ENCODE measurements at regions not wholly inside any gene's neighbourhood (a gene's known extent, or its start where the extent isn't known, plus 50 kb on each side); places are given as distances from the start of the nearest gene placed in this dataset.
"Not testable (repeated sequence)": the region's sequence is repeated elsewhere in the genome, so short reads cannot be mapped to it uniquely, and the experiment has no call there.

GRCh38 chr2:183427558-183427957, 303.3 kb downstream of the NUP35 start:
- no peak for DNase-seq (ENCODE audit: extremely low read depth in 1 of 11, low read depth in 9 of 11, low spot score in 4 of 11)

- DNase-seq (ENCODE audit: extremely low read depth in 1 of 11, low read depth in 9 of 11, low spot score in 4 of 11) = no peak
These were observed 304.6 kb downstream of the NUP35 start for GRCh38 chr2:183428881-183429280.

DNA sequence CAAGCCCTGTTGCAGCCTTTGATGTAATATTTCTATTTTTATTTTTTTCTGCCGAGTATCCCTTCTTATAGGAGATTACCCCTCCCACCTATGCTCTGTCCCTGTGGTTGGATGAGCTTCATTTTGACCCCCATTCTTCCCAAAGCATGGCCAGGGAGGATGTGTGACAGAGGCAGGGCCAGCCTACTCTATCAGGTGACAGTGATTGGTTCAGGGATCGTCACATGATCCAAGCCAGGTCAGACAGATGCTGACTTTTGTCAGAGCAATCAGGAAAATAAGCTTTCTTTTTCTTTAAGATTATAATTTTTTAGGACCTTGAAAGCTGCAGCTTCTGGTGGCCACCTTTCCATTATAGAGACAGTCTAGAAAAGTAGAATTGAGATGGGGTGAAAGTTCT, 314.3 kb downstream of the NUP35 start:
- no peak for DNase-seq (ENCODE audit: extremely low read depth in 1 of 11, low read depth in 9 of 11, low spot score in 4 of 11)

DNA sequence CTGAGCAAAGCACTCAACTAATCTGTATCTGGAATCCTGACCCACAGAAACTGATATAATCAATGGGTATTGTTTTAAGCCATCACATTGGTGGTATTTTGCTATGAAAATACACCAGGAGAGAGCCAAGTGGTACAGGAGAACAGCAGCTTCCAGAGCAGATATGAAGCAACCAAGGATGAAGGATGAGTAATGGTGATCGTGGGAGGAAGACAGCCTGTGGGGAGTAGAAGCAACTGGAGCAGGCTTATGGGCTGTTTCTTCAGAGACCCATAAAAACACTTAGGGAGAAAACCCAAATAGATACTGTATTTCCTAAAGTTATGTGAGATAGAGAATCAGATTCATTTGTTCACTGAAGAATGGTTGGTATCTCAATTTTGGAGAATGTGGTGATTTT, 330.8 kb downstream of the NUP35 start:
- no peak for DNase-seq (ENCODE audit: extremely low read depth in 1 of 11, low read depth in 9 of 11, low spot score in 4 of 11)

DNA sequence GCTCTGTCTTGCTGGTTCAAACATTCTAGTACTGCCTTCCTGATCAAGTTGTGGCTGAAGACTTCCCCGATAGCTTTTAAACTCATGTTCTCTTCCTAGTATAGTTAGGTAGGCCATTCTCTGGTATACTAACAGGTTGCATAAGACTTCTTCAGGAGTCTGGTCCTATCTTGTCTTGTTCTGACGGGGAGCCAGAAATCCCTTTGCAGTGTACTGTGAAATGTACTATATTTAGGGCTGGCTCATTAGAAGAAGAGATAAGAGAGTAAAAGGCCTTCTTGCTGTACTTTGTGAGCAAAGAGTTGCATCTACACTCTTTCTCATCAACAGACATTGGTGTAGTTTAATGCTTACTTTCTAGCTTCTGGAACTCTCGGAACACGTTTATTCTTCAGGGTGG, 331.9 kb downstream of the NUP35 start:
- DNase-seq (ENCODE audit: extremely low read depth in 1 of 11, low read depth in 9 of 11, low spot score in 4 of 11) = no peak

GRCh38 chr2:183458460-183458859, 334.2 kb downstream of the NUP35 start:
- DNase-seq (ENCODE audit: extremely low read depth in 1 of 11, low read depth in 9 of 11, low spot score in 4 of 11) = no peak

GRCh38 chr2:183459466-183459865, 335.2 kb downstream of the NUP35 start:
- no peak for DNase-seq (ENCODE audit: extremely low read depth in 1 of 11, low read depth in 9 of 11, low spot score in 4 of 11)

GRCh38 chr2:183463821-183464220, 339.6 kb downstream of the NUP35 start:
- no peak for DNase-seq (ENCODE audit: extremely low read depth in 1 of 11, low read depth in 9 of 11, low spot score in 4 of 11)

DNA sequence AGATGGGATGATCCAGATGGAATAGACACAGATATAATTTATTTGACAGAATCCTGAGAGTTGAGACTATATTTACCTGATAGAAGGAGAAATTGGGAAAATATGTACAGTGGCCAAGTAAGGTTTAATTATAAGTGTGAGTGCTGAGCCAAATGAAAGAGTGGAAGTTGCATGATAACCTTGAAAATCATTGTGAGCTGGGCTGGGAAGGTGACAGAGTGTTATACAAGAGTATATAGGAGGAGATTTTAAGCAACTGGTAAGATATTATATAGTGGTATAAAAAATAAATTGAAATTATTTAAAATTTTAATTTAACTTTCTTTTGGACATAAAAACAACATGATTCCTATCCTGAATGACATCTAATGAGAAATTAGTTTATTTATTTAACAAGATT, 340.8 kb downstream of the NUP35 start:
- no peak for DNase-seq (ENCODE audit: extremely low read depth in 1 of 11, low read depth in 9 of 11, low spot score in 4 of 11)

GRCh38 chr2:183474912-183475695, 350.9 kb downstream of the NUP35 start:
- no peak for DNase-seq (ENCODE audit: extremely low read depth in 1 of 11, low read depth in 9 of 11, low spot score in 4 of 11)

DNA sequence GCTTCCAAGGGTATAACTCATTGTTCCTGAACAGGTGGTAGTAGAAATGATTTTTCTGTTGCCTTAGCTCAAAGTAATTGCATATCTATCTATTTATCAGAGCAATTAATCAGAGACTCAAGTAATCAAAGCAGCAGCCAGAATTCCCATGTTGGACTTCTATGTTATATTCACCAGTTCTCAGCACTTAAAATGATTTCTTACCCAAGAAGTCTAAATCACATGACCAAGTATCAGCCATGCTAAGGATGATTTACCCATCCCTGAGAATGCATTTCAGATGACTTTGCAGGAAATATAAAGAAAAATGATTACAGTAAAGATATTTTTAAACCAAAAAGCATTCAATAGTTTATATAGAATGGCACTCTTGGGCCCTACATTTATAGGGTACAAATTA, 352.2 kb downstream of the NUP35 start:
- no peak for DNase-seq (ENCODE audit: extremely low read depth in 1 of 11, low read depth in 9 of 11, low spot score in 4 of 11)

- no peak for DNase-seq (ENCODE audit: extremely low read depth in 1 of 11, low read depth in 9 of 11, low spot score in 4 of 11)
These were observed 353.1 kb downstream of the NUP35 start for GRCh38 chr2:183477296-183477695.

DNA sequence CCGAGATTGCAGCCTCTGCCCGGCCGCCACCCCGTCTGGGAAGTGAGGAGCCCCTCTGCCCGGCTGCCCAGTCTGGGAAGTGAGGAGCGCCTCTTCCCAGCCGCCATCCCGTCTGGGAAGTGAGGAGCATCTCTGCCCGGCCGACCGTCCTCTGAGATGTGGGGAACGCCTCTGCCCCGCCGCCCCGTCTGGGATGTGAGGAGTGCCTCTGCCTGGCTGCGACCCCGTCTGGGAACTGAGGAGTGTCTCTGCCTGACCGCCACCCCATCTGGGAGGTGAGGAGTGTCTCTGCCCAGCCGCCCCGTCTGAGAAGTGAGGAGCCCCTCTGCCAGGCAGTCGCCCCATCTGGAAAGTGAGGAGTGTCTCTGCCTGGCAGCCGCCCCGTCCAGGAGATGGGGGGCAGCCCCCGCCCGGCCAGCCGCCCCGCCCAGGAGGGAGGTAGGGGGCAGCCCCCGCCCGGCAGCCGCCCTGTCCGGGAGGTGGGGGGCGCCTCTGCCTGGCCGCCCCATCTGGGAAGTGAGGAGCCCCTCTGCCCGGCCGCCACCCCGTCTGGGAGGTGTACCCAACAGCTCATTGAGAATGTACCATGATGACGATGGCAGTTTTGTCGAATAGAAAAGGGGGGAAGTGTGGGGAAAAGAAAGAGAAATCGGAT, 354.8 kb downstream of the NUP35 start:
- not testable (repeated sequence) for DNase-seq (ENCODE audit: extremely low read depth in 1 of 11, low read depth in 9 of 11, low spot score in 4 of 11)

DNA sequence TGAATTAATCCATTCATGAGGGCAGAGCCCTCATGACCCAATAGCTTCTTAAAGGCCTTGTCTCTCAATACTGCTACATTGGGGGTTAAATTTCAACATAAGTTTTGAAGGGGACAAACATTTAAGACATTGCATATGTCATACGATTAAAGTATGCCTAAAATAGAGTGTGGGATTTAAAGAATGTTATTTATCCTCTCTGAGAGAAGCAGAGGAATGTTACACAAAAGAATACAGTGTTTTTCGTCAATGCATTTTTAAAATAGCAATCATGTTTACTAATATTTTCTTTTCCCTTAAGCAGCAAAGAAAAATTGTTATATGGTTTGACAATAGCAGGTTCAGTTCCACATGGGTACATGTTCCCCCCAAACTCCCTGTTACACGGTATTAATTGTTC, 363.1 kb downstream of the NUP35 start:
- DNase-seq (ENCODE audit: extremely low read depth in 1 of 11, low read depth in 9 of 11, low spot score in 4 of 11) = no peak

DNA sequence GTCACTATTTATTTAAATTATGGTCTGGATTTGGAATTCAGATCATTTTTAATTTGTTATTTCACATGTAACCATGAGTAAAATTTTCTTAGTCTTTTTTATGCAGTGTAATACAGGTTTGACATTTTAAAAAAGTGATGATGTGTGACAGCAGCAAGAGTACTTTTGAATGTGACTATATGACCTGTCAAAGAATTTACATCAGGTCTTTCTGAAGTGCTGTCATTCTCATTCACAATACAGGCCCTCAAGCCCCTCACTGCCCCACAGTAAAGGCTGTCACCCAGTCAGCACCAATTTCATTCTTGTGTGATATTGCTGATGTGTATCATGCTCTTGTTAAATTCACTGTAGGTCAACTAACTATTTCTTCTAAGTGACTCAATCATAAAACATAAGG, 364.2 kb downstream of the NUP35 start:
- DNase-seq (ENCODE audit: extremely low read depth in 1 of 11, low read depth in 9 of 11, low spot score in 4 of 11) = no peak

GRCh38 chr2:183490489-183490888, 366.2 kb downstream of the NUP35 start:
- no peak for DNase-seq (ENCODE audit: extremely low read depth in 1 of 11, low read depth in 9 of 11, low spot score in 4 of 11)

GRCh38 chr2:183490914-183491313, 366.7 kb downstream of the NUP35 start:
- no peak for DNase-seq (ENCODE audit: extremely low read depth in 1 of 11, low read depth in 9 of 11, low spot score in 4 of 11)

DNA sequence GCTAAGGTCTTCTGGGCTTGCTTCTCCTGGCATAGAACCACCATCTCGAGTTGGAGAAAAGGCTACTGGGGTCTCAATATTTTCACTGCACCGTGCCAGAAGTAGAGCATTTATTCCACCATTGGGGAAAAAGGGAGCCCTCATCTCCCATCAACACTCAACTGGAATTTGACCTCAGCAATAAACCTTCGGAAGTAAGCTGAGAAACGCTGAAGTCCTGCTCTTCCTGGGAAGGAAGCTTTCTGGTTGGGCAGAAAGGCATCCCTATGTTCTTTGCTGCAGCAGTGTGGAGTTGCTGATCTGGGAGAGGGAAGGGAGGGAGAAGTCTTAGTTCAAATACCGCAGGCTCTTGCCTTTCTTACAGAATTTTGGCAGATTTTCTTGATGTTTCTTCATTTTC, 368.8 kb downstream of the NUP35 start:
- no peak for DNase-seq (ENCODE audit: extremely low read depth in 1 of 11, low read depth in 9 of 11, low spot score in 4 of 11)

GRCh38 chr2:183495079-183495478, 370.8 kb downstream of the NUP35 start:
- no peak for DNase-seq (ENCODE audit: extremely low read depth in 1 of 11, low read depth in 9 of 11, low spot score in 4 of 11)

DNA sequence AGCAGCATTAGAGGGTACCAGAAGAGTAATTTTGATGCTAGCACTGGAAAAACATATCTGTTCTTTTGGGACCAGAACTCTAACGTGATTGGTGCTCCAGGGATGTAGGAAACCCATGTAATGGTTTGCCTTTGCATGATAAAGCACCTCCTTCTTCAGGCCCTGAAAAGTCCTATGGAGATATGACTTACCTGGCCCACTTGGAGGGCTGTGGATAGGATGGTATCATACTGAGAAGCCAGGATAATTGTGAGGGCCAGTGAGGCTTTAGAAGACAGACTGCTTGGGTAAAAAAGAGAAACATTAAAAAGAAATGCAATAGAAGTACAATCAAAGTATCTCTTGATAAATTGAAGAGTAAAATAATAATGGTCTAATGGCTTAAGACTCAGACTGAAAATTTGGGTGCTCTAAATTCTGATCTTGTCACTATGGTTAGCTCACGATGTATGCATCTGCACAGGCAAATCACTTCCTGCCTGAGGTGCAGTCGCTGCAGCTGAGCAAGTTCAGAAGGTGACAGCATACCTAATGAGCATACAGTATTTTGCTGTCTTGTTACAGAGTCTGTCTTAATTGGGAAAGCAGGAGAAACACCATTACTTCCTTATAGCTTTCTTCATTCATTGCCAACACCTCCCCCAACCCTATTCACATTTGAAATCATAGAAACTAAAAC, 371.5 kb downstream of the NUP35 start:
- DNase-seq (ENCODE audit: extremely low read depth in 1 of 11, low read depth in 9 of 11, low spot score in 4 of 11) = no peak

All from renal cortex interstitium (tissue), 11 donors.